ENCODE measurements at regions not wholly inside any gene's neighbourhood (a gene's known extent, or its start where the extent isn't known, plus 50 kb on each side); places are given as distances from the start of the nearest gene placed in this dataset.
A peak's percentile ranks its signal among the peaks of the same experiment; 100 is the strongest.

GRCh38 chr14:56491299-56492285 lies 88.0 kb upstream of the TMEM260 start:
- TF ChIP-seq CTCF (IDR thresholded peaks at IDR 0.05), result peak; percentile 48 to 79 (median 66)
- TF ChIP-seq POLR2A (IDR thresholded peaks at IDR 0.05), result no peak

Measured in testis (tissue), 2 donors.